Hematopoietic multipotent progenitor cell treated with erythropoietin and hydrocortisone succinate and interleukin-3 and kit ligand, for 15 days (in vitro differentiated cells): ENCODE measurements at regions not wholly inside any gene's neighbourhood (a gene's known extent, or its start where the extent isn't known, plus 50 kb on each side); places are given as distances from the start of the nearest gene placed in this dataset.
"Not testable (repeated sequence)": the region's sequence is repeated elsewhere in the genome, so short reads cannot be mapped to it uniquely, and the experiment has no call there.

Source experiments
- DNase-seq: peaks from one replicate; pipeline ENCODE4 v3.0.0-alpha.2; 2015; ENCODE audit warnings: low spot score

GRCh38 chr5:27996665-27997064, 958.3 kb upstream of the CDH9 start:
- DNase-seq, result no peak

- DNase-seq, result no peak
Observed at GRCh38 chr5:27995867-27996266, 957.5 kb upstream of the CDH9 start.

GRCh38 chr5:27978322-27978721, 939.9 kb upstream of the CDH9 start:
- no peak for DNase-seq

- DNase-seq, result no peak
Observed at GRCh38 chr5:27969157-27969556, 930.8 kb upstream of the CDH9 start.

GRCh38 chr5:27963050-27963783, 924.8 kb upstream of the CDH9 start:
- DNase-seq, result no peak

- no peak for DNase-seq
Observed at GRCh38 chr5:27962198-27962597, 923.8 kb upstream of the CDH9 start.

- no peak for DNase-seq
Observed at GRCh38 chr5:27947088-27947487, 908.7 kb upstream of the CDH9 start.

- no peak for DNase-seq
Observed at GRCh38 chr5:27944471-27944870, 906.1 kb upstream of the CDH9 start.

GRCh38 chr5:27938989-27939388, 900.6 kb upstream of the CDH9 start:
- no peak for DNase-seq

- no peak for DNase-seq
Observed at GRCh38 chr5:27928060-27928459, 889.7 kb upstream of the CDH9 start.

- no peak for DNase-seq
Observed at GRCh38 chr5:27911216-27911615, 872.8 kb upstream of the CDH9 start.

GRCh38 chr5:27908341-27908740, 870.0 kb upstream of the CDH9 start:
- DNase-seq, result no peak

- DNase-seq, result no peak
Observed at GRCh38 chr5:27906931-27907601, 868.7 kb upstream of the CDH9 start.

GRCh38 chr5:27906481-27906880, 868.1 kb upstream of the CDH9 start:
- DNase-seq, result no peak

- DNase-seq, result no peak
Observed at GRCh38 chr5:27900761-27901160, 862.4 kb upstream of the CDH9 start.

GRCh38 chr5:27876071-27876470, 837.7 kb upstream of the CDH9 start:
- DNase-seq, result no peak

GRCh38 chr5:27875148-27875547, 836.8 kb upstream of the CDH9 start:
- DNase-seq, result no peak

- no peak for DNase-seq
Observed at GRCh38 chr5:27868292-27868691, 829.9 kb upstream of the CDH9 start.

GRCh38 chr5:27855491-27855890, 817.1 kb upstream of the CDH9 start:
- DNase-seq, result no peak

- no peak for DNase-seq
Observed at GRCh38 chr5:27854243-27854852, 816.0 kb upstream of the CDH9 start.

- DNase-seq, result no peak
Observed at GRCh38 chr5:27845248-27845647, 806.9 kb upstream of the CDH9 start.

- not testable (repeated sequence) for DNase-seq
Observed at GRCh38 chr5:27836704-27837103, 798.3 kb upstream of the CDH9 start.

GRCh38 chr5:27832886-27833285, 794.5 kb upstream of the CDH9 start:
- DNase-seq, result no peak
